ENCODE measurements at regions not wholly inside any gene's neighbourhood (a gene's known extent, or its start where the extent isn't known, plus 50 kb on each side); places are given as distances from the start of the nearest gene placed in this dataset.

DNA sequence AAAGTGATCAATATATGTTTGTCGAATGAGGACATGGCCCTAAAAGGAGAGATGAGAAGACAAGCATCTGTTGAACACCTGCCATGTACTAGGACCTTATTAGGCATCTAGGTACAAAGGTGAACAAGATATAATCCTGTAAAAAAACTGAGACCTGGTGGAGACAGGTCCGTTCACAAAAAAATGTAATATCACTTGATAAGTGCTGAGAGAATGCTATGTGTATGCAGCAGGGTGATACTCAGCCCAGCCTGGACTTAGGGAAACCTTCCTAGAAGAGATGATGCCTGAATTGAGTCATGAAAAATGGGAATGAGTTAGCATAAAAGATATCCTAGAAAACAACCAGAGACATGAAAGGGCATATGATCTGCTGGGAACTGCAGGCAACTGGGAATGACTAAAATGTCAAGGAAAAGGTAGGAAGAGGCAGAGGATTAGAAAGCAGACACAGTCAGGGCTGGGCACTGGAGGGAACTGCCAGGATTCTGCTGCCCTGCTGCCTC lies 108.5 kb downstream of the ADRB2 start:
- DNase-seq (no peak), ATAC-seq (ENCODE audit: insufficient read depth, low FRiP score) (no peak)
- no peaks in the 10 kb centered on the region for H3K27me3 ChIP-seq (ENCODE audit: control insufficient read depth in 3 of 3, insufficient read depth in 3 of 3, low read length in 2 of 3)
- TF ChIP-seq, protein P1, sequence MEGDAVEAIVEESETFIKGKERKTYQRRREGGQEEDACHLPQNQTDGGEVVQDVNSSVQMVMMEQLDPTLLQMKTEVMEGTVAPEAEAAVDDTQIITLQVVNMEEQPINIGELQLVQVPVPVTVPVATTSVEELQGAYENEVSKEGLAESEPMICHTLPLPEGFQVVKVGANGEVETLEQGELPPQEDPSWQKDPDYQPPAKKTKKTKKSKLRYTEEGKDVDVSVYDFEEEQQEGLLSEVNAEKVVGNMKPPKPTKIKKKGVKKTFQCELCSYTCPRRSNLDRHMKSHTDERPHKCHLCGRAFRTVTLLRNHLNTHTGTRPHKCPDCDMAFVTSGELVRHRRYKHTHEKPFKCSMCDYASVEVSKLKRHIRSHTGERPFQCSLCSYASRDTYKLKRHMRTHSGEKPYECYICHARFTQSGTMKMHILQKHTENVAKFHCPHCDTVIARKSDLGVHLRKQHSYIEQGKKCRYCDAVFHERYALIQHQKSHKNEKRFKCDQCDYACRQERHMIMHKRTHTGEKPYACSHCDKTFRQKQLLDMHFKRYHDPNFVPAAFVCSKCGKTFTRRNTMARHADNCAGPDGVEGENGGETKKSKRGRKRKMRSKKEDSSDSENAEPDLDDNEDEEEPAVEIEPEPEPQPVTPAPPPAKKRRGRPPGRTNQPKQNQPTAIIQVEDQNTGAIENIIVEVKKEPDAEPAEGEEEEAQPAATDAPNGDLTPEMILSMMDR (IDR thresholded peaks at IDR 0.05; ENCODE audit: control extremely low read depth, extremely low read depth): no peak
- H3K9me3 ChIP-seq (ENCODE audit: control insufficient read depth in 4 of 4, insufficient read depth in 3 of 4, low read length in 3 of 4): no peaks in the 10 kb centered on the region
- H3K36me3 ChIP-seq (ENCODE audit: control insufficient read depth in 4 of 4, insufficient read depth in 4 of 4, low read length in 4 of 4): no peaks in the 10 kb centered on the region
- H3K9ac ChIP-seq (ENCODE audit: insufficient read depth in 1 of 2, low read length in 2 of 2): no peak overlapping the region
- H3K4me3 ChIP-seq: no peak overlapping the region
- WGBS, 2 donors: 93 to 94% methylated on average over 2 of the region's 2 CpGs
- no peak overlapping the region for H3K27ac ChIP-seq (ENCODE audit: low read depth in 1 of 2, low read length in 1 of 2)
- peaks cover 0 to 7% (median 0%) of the 10 kb centered on the region in 5 donors for H3K4me1 ChIP-seq (ENCODE audit: control insufficient read depth in 5 of 5, insufficient read depth in 5 of 5, low read length in 5 of 5)

DNA sequence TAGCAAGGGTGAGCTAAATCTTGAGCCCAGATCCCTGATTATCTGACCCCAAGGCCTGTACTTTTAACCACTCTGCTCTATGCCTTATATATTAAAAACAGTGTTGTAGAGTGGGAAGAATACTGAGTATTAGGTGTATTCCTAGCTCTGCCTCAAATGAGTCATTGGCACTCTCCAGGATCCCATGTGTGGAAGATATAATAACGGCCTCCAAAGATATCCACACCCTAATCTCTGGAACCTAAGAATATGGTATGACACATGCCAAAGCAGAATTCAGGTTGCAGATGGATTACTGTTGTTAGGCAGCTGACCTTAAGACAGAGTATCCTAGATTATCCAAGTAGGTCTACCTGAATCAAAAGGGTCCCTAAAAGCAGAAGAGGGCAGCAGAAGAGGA lies 110.8 kb downstream of the ADRB2 start:
- H3K27me3 ChIP-seq (ENCODE audit: control insufficient read depth in 3 of 3, insufficient read depth in 3 of 3, low read length in 2 of 3): no peaks in the 10 kb centered on the region
- 96 to 98% methylated on average over 1 of the region's 1 CpG for WGBS, 2 donors

DNA sequence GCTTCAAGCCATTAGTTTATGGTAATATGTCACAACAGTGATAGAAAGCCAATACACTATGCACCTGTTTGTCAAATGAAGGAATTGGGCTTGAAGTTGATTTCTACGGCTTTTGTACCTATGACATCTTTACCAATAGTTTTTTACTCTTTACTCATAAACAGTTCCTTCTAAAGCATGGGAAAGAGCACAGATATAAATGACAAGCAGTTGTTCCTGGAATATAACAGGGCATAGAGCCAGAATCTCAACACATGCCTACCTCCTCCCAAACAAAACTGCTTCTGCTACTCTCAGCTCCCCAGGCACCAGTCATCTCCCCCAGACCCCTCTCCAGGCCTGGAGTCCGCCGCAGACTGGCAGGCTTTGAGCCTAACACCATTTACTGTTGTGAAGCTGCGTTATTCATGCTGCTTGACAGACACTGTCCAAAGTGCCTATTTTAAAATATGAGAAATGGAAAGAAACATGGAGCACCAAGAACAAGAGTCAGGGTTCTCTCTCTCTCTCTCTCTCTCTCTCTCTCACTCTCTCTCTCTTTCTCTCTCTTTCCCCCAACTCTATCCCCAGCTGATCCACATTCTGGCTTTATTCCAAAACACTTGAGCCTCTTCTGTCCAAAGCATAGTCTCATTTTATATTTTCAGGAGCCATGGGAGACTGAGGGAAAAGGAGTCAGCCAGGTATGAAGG lies 111.6 kb downstream of the ADRB2 start:
- 95 to 96% methylated on average over 4 of the region's 4 CpGs for WGBS, 2 donors
- Histone ChIP-seq H3K4me1 (ENCODE audit: control insufficient read depth in 5 of 5, insufficient read depth in 5 of 5, low read length in 5 of 5) (peaks cover 0 to 10% (median 0%) of the 10 kb centered on the region in 5 donors), H3K9ac (ENCODE audit: insufficient read depth in 1 of 2, low read length in 2 of 2) (no peak overlapping the region), H3K4me3 (no peak overlapping the region), H3K36me3 (ENCODE audit: control insufficient read depth in 4 of 4, insufficient read depth in 4 of 4, low read length in 4 of 4) (no peaks in the 10 kb centered on the region), H3K9me3 (ENCODE audit: control insufficient read depth in 4 of 4, insufficient read depth in 3 of 4, low read length in 3 of 4) (no peaks in the 10 kb centered on the region), H3K27ac (ENCODE audit: low read depth in 1 of 2, low read length in 1 of 2) (no peak overlapping the region), H3K27me3 (ENCODE audit: control insufficient read depth in 3 of 3, insufficient read depth in 3 of 3, low read length in 2 of 3) (no peaks in the 10 kb centered on the region)
- ATAC-seq (ENCODE audit: insufficient read depth, low FRiP score) (no peak), DNase-seq (no peak)
- TF ChIP-seq, protein P1 (IDR thresholded peaks at IDR 0.05; ENCODE audit: control extremely low read depth, extremely low read depth): no peak

More for the DNA sequence above, 110.8 kb downstream of the ADRB2 start:
- DNase-seq (no peak), ATAC-seq (ENCODE audit: insufficient read depth, low FRiP score) (no peak)
- no peaks in the 10 kb centered on the region for H3K36me3 ChIP-seq (ENCODE audit: control insufficient read depth in 4 of 4, insufficient read depth in 4 of 4, low read length in 4 of 4)
- H3K4me3 ChIP-seq: no peak overlapping the region
- peaks cover 0 to 10% (median 0%) of the 10 kb centered on the region in 5 donors for H3K4me1 ChIP-seq (ENCODE audit: control insufficient read depth in 5 of 5, insufficient read depth in 5 of 5, low read length in 5 of 5)
- no peaks in the 10 kb centered on the region for H3K9me3 ChIP-seq (ENCODE audit: control insufficient read depth in 4 of 4, insufficient read depth in 3 of 4, low read length in 3 of 4)
- TF ChIP-seq, protein P1 (IDR thresholded peaks at IDR 0.05; ENCODE audit: control extremely low read depth, extremely low read depth): no peak
- H3K27ac ChIP-seq (ENCODE audit: low read depth in 1 of 2, low read length in 1 of 2): no peak overlapping the region
- H3K9ac ChIP-seq (ENCODE audit: insufficient read depth in 1 of 2, low read length in 2 of 2): no peak overlapping the region
